ENCODE measurements at regions not wholly inside any gene's neighbourhood (a gene's known extent, or its start where the extent isn't known, plus 50 kb on each side); places are given as distances from the start of the nearest gene placed in this dataset.

GRCh38 chr14:36426113-36426512 lies 93.9 kb downstream of the NKX2-1 start:
- no peak for TF ChIP-seq CTCF (optimal IDR thresholded peaks at IDR 0.05 in 1 of 3, IDR thresholded peaks at IDR 0.05 in 1 of 3, conservative IDR thresholded peaks at IDR 0.05 in 1 of 3; ENCODE audit: extremely low read depth in 1 of 3, insufficient read depth in 2 of 3, low read length in 3 of 3)
- TF ChIP-seq EZH2 (IDR thresholded peaks at IDR 0.05; ENCODE audit: low read length) = no peak

Measured in keratinocyte (primary cell).